ENCODE measurements at regions not wholly inside any gene's neighbourhood (a gene's known extent, or its start where the extent isn't known, plus 50 kb on each side); places are given as distances from the start of the nearest gene placed in this dataset.

- CTCF ChIA-PET, result no interaction called here
- no peak for TF ChIP-seq ELF4 (IDR thresholded peaks at IDR 0.05)
- no peak for TF ChIP-seq HDGF (IDR thresholded peaks at IDR 0.05; ENCODE audit: borderline replicate concordance)
- TF ChIP-seq FOXK2 (IDR thresholded peaks at IDR 0.05), result no peak
- TF ChIP-seq NFRKB (IDR thresholded peaks at IDR 0.05), result no peak
- no peak for TF ChIP-seq SP1 (IDR thresholded peaks at IDR 0.05)
- TF ChIP-seq ARNT (IDR thresholded peaks at IDR 0.05), result no peak
- no peak for TF ChIP-seq CTBP1 (IDR thresholded peaks at IDR 0.05; ENCODE audit: borderline replicate concordance)
- TF ChIP-seq FOXA1 (IDR thresholded peaks at IDR 0.05), result no peak
- TF ChIP-seq SUZ12 (IDR thresholded peaks at IDR 0.05), result no peak
- no peak for TF ChIP-seq LEF1 (IDR thresholded peaks at IDR 0.05; ENCODE audit: borderline replicate concordance)
- TF ChIP-seq FOXM1 (IDR thresholded peaks at IDR 0.05; ENCODE audit: borderline replicate concordance), result no peak
- TF ChIP-seq ZNF384 (IDR thresholded peaks at IDR 0.05), result no peak
- no peak for TF ChIP-seq PKNOX1 (IDR thresholded peaks at IDR 0.05)
- TF ChIP-seq BHLHE40 (IDR thresholded peaks at IDR 0.05; ENCODE audit: borderline replicate concordance), result no peak
- TF ChIP-seq TARDBP (IDR thresholded peaks at IDR 0.05), result no peak
- POLR2A ChIA-PET, result no interaction called here
- no peak for DNase-seq (ENCODE audit: extremely low spot score)
These were observed 168.6 kb downstream of the MACROH2A1 start for GRCh38 chr5:135230251-135230925.

- TF ChIP-seq TARDBP (IDR thresholded peaks at IDR 0.05) (no peak), ELF4 (IDR thresholded peaks at IDR 0.05) (no peak), L3MBTL2 (conservative IDR thresholded peaks at IDR 0.05) (no peak), FOXK2 (IDR thresholded peaks at IDR 0.05) (no peak), BHLHE40 (IDR thresholded peaks at IDR 0.05; ENCODE audit: borderline replicate concordance) (no peak)
- POLR2A ChIA-PET, result no interaction called here
- CTCF ChIA-PET, result no interaction called here
- no peak for DNase-seq (ENCODE audit: extremely low spot score)
These were observed 169.3 kb downstream of the MACROH2A1 start for GRCh38 chr5:135229679-135230132.

GRCh38 chr5:135229122-135229521 is 169.9 kb downstream of the MACROH2A1 start:
- CTCF ChIA-PET, result interaction anchor here (1.9 kb wide), 1 partner anchor 12 kb away, joined by 7 read pairs; no protein-coding TSS in a partner anchor

GRCh38 chr5:135228222-135228621 is 170.8 kb downstream of the MACROH2A1 start:
- CTCF ChIA-PET, result interaction anchor here (1.9 kb wide), 1 partner anchor 11 kb away, joined by 7 read pairs; no protein-coding TSS in a partner anchor
- POLR2A ChIA-PET, result interaction anchor here (1.3 kb wide), 1 partner anchor 19 kb away, joined by 3 read pairs; no protein-coding TSS in a partner anchor
- DNase-seq (ENCODE audit: extremely low spot score), result no peak
- TF ChIP-seq L3MBTL2 (conservative IDR thresholded peaks at IDR 0.05) (no peak), SP1 (IDR thresholded peaks at IDR 0.05) (no peak), ELF4 (IDR thresholded peaks at IDR 0.05) (no peak), BHLHE40 (IDR thresholded peaks at IDR 0.05; ENCODE audit: borderline replicate concordance) (no peak), SUZ12 (IDR thresholded peaks at IDR 0.05) (no peak), ZNF384 (IDR thresholded peaks at IDR 0.05) (no peak), FOXA1 (IDR thresholded peaks at IDR 0.05) (no peak), LEF1 (IDR thresholded peaks at IDR 0.05; ENCODE audit: borderline replicate concordance) (no peak), ARNT (IDR thresholded peaks at IDR 0.05) (no peak), FOXM1 (IDR thresholded peaks at IDR 0.05; ENCODE audit: borderline replicate concordance) (no peak), CTBP1 (IDR thresholded peaks at IDR 0.05; ENCODE audit: borderline replicate concordance) (no peak), PKNOX1 (IDR thresholded peaks at IDR 0.05) (no peak), HDGF (IDR thresholded peaks at IDR 0.05; ENCODE audit: borderline replicate concordance) (no peak), FOXK2 (IDR thresholded peaks at IDR 0.05) (no peak), TARDBP (IDR thresholded peaks at IDR 0.05) (no peak)

More at GRCh38 chr5:135229122-135229521, 169.9 kb downstream of the MACROH2A1 start:
- TF ChIP-seq TARDBP (IDR thresholded peaks at IDR 0.05) (no peak), BHLHE40 (IDR thresholded peaks at IDR 0.05; ENCODE audit: borderline replicate concordance) (no peak), L3MBTL2 (conservative IDR thresholded peaks at IDR 0.05) (no peak), FOXK2 (IDR thresholded peaks at IDR 0.05) (no peak), PKNOX1 (IDR thresholded peaks at IDR 0.05) (no peak), FOXA1 (IDR thresholded peaks at IDR 0.05) (no peak), CTBP1 (IDR thresholded peaks at IDR 0.05; ENCODE audit: borderline replicate concordance) (no peak), FOXM1 (IDR thresholded peaks at IDR 0.05; ENCODE audit: borderline replicate concordance) (no peak), SP1 (IDR thresholded peaks at IDR 0.05) (no peak), ARNT (IDR thresholded peaks at IDR 0.05) (no peak), SUZ12 (IDR thresholded peaks at IDR 0.05) (no peak), LEF1 (IDR thresholded peaks at IDR 0.05; ENCODE audit: borderline replicate concordance) (no peak), ELF4 (IDR thresholded peaks at IDR 0.05) (no peak), NFRKB (IDR thresholded peaks at IDR 0.05) (no peak), ZNF384 (IDR thresholded peaks at IDR 0.05) (no peak), HDGF (IDR thresholded peaks at IDR 0.05; ENCODE audit: borderline replicate concordance) (no peak)
- no peak for DNase-seq (ENCODE audit: extremely low spot score)
- POLR2A ChIA-PET, result no interaction called here

GRCh38 chr5:135227064-135228022 is 171.7 kb downstream of the MACROH2A1 start:
- CTCF ChIA-PET, result interaction anchor here (0.6 to 1.9 kb wide), 3 partner anchors 10 to 101 kb away, joined by 3 to 7 read pairs (median 3); no protein-coding TSS in a partner anchor
- TF ChIP-seq NFRKB (IDR thresholded peaks at IDR 0.05) (no peak), LEF1 (IDR thresholded peaks at IDR 0.05; ENCODE audit: borderline replicate concordance) (no peak), PKNOX1 (IDR thresholded peaks at IDR 0.05) (no peak), BHLHE40 (IDR thresholded peaks at IDR 0.05; ENCODE audit: borderline replicate concordance) (no peak), SUZ12 (IDR thresholded peaks at IDR 0.05) (no peak), HDGF (IDR thresholded peaks at IDR 0.05; ENCODE audit: borderline replicate concordance) (no peak), L3MBTL2 (conservative IDR thresholded peaks at IDR 0.05) (no peak), CTBP1 (IDR thresholded peaks at IDR 0.05; ENCODE audit: borderline replicate concordance) (no peak), ZNF384 (IDR thresholded peaks at IDR 0.05) (no peak), FOXK2 (IDR thresholded peaks at IDR 0.05) (no peak), ARNT (IDR thresholded peaks at IDR 0.05) (no peak), TARDBP (IDR thresholded peaks at IDR 0.05) (no peak), FOXM1 (IDR thresholded peaks at IDR 0.05; ENCODE audit: borderline replicate concordance) (no peak), ELF4 (IDR thresholded peaks at IDR 0.05) (no peak), FOXA1 (IDR thresholded peaks at IDR 0.05) (no peak), SP1 (IDR thresholded peaks at IDR 0.05) (no peak)
- POLR2A ChIA-PET, result interaction anchor here (1.3 kb wide), 1 partner anchor 20 kb away, joined by 3 read pairs; no protein-coding TSS in a partner anchor
- no peak for DNase-seq (ENCODE audit: extremely low spot score)

Data from HEK293T (cell line).